A673 (cell line): ENCODE measurements at regions not wholly inside any gene's neighbourhood (a gene's known extent, or its start where the extent isn't known, plus 50 kb on each side); places are given as distances from the start of the nearest gene placed in this dataset.

Experiments
- CTCF ChIP-seq: fragments of 300-800, 200-600 bp; sonication (generic); conservative IDR thresholded peaks from 2 replicates; pipeline ENCODE4 v1.5.1; 2017; ENCODE audit warnings: low read depth, mild to moderate bottlenecking, antibody characterized with exemption, low read length, moderate library complexity, mixed read lengths
- EZH2 ChIP-seq: fragments of 200-600 bp; sonication (generic); IDR thresholded peaks from 2 replicates; pipeline ENCODE4 v1.6.1; 2017; ENCODE audit warnings: borderline replicate concordance, low read depth, mild to moderate bottlenecking, mixed read lengths, antibody characterized with exemption, low read length; ENCODE audit not compliant: poor library complexity, severe bottlenecking

- no peak for TF ChIP-seq CTCF
- no peak for TF ChIP-seq EZH2
Measured at GRCh38 chr2:19114754-19115231, 243.6 kb downstream of the OSR1 start.
